ENCODE measurements at regions not wholly inside any gene's neighbourhood (a gene's known extent, or its start where the extent isn't known, plus 50 kb on each side); places are given as distances from the start of the nearest gene placed in this dataset.
"Not testable (repeated sequence)": the region's sequence is repeated elsewhere in the genome, so short reads cannot be mapped to it uniquely, and the experiment has no call there.

DNA sequence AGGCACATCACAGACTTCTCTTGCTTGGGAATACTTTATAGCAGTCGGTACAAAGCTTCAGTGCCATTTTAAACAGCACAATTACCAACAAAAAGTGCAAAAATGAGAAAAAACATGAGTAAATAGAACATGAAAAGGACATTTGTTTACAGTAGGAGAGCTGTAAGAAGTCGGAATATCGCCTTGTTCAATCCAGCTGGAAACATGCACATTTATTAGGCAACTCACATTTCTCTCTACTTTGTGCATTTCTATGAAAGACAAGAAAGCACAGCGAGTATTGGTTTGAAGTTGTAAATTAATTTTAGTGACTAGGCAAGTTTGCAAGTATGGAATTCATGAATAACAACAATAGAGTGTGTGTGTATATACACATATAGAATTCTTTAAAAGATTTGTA lies 484.7 kb downstream of the DACH1 start:
- DNase-seq = no peak

DNA sequence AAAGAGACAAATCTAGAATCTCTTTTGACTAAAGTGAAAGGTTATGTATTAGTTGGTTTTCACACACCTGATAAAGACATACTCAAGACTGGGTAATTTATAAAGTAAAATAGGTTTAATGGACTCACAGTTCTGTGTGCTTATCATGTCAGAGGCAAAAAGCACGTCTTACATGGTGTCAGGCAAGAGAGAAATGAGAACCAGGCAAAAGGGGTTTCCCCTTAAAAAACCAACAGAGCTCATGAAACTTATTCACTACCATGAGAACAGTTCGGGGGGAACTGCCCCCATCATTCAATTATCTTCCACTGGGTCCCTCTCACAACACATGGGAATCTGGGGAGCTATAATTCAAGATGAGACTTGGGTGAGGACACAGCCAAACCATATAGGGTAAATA lies 486.8 kb downstream of the DACH1 start:
- DNase-seq = no peak

DNA sequence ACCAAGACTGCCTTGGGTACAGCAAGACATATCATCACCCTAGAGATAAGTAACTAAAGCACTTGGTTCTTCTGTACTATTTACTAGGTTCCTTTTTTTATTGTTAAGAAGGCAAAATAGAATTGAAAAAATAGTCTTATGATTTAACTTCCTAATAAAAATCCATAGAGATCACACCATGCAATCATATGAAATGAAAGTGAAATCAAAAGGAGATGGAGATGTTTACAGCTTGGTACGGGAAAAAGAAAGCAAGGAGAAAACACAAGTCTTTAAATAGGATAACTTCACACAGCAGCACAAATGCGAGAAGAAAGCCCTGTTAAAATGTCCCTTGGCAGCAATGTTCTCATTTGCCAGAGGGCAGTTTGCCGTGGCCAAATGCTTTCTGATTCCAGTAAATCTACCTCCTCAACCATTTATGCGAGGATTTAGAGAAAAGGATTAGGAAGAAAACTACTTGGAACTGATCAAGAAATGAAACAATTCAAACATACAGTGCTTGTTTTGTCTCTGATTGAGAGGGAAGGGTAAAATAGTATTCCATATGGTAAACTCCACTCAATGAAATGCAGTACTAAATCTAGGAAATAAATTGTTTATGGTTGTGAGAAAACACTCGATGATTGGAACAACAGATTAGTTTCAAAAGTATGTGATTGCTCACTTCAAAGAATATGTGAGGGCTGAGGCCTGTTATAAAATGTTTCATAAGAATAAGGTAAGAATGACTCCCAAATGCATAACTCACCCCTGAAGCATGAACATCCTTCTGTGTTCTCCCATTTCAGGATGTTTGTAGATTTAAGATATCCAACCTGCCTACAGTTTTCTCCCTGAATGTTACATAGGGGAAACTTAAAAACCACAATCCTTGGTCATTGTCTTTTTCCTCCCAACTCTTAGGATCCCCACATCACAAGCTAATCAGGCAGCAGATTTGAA lies 487.8 kb downstream of the DACH1 start:
- no peak for DNase-seq

DNA sequence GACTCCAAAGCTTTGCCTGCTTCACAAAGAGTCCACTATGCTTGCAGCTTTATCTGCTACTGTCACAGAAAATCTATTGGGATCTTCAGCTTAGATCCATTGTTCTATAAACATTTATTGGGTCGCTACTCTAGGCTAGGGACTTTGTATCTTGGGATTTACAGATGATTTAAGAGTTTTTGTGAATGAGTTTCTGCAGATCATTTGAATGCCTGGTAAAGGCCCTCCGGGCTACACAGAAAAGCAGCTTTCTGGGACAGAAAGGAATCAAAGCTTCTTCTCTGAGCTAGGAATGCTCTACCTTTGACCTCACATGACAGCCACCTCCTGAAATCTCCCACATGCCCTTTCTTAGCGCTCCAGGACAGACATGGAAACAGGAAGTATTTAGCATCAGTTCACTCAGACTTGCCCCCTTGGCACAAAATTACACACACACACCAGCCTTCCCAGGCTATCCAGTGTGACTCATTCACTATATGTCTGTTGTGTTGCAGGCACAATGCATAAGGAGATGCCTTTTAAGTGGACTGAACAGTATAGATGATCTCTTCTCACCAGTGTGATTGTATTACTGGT lies 492.4 kb downstream of the DACH1 start:
- no peak for DNase-seq

DNA sequence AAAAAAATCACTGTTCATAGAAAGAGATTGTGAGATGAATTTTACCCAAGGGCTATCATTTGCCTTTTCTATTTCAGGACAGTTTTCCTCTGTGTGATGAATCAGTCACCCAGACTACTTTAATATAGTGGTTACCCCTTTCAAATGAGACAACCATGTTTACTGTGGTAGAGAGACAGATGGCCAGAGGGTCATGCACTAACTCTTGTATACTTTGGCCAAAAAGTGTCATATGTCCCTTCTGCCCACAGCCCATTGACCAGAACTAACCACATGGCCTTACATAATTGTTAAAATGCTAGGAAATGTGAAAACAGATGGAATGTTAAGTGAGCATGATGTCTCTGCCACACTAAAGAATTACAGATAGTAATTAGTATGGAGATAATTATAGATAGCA lies 498.7 kb downstream of the DACH1 start:
- DNase-seq = no peak

DNA sequence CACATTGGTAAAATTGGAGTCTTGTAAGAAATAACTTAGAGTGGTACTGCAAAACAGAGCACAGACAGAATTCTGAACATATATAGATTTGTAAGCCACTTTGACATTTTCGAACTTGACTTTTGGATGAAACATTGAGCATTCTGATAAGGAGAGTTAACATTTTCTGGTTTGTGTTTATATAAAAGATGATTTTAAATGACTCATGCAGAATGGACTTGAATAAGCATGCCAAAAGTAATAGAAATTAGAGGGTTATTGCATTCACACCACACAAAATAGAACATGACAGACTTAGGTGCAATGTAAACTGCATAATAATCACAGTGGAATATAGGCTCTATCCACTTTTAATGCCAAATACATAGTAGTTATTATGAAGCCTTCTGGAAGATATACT lies 507.0 kb downstream of the DACH1 start:
- DNase-seq = no peak

DNA sequence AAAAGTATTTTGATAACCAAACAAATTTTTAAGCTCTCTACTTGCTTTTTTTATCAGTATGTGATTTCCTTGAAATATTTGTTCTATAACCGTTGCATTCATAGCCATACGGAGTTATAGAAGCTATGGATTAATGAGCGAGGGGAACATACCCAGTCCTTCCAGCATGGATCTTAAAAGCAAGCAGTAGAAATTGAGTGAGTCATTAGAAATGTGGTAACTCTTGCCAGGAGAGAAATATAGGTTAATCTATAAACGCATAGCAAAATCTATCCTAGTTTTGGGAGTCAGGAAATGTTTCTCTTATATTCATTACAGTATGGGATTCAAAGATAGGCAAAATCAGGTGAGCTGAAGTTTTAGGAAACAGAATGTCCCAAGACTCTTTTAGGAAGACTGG lies 507.4 kb downstream of the DACH1 start:
- DNase-seq = no peak

DNA sequence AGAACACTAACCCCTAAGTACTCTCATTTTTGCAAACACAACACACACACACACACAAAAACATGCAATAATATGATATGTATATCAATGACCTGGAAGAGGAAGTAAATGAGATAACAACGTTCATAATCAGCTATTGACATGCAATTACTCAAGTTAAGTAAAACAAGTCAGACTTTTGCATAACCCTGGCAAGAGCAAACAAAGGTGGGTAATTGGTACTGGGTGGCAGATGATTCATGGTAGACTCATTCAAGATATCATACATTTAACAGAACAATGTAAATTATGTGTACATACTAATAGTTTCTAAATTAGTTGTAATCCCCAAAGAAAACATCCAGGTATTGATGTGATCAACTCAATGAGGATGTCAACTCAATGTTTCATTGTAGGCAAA lies 508.8 kb downstream of the DACH1 start:
- no peak for DNase-seq

DNA sequence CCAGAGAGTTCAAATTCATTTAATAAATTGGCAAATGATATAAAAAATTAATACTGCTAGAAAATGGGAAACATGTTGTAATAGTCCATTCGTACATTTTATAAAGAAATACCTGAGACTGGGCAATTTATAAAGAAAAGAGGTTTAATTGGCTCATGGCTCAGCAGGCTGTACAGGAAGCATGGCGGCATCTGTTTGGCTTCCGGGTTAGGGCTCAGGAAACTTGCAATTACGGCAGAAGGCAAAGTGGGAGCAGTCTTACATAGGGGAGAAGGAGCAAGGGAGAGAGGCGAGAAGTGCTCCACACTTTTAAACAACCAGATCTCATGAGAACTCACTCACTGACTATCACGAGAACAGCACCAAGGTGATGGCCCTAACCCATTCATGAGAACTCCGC lies 512.0 kb downstream of the DACH1 start:
- no peak for DNase-seq

DNA sequence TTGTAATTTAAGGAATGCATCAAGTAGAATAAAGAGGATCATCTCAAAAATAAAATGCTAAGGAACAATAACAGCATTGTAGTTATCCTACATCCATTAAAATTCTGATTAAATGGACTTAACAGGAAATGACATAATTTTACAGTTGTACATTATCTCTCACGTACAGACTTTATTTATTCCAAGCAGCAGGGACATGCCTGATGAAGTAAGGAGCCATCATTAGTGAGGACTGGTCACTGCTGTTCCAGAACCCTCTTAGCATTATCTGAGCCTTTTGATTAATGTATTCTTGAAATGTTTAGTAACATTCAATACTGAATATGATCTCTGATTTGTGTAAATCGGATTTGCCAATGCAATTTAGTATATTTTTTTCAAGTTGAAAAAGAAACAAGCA lies 516.1 kb downstream of the DACH1 start:
- DNase-seq = no peak

DNA sequence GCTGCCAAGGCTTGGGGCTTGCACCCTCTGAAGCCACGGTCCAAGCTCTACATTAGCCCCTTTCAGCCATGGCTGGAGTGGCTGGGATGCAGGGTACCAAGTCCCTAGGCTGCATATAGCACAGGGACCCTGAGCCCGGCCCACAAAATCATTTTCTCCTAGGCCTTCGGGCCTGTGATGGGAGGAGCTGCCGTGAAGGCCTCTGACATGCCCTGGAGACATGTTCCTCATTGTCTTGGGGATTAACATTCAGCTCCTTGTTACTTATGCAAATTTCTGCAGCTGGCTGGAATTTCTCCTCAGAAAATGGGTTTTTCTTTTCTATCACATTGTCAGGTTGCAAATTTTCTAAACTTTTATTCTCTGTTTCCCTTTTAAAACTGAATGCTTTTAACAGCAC lies 521.1 kb downstream of the DACH1 start:
- not testable (repeated sequence) for DNase-seq

DNA sequence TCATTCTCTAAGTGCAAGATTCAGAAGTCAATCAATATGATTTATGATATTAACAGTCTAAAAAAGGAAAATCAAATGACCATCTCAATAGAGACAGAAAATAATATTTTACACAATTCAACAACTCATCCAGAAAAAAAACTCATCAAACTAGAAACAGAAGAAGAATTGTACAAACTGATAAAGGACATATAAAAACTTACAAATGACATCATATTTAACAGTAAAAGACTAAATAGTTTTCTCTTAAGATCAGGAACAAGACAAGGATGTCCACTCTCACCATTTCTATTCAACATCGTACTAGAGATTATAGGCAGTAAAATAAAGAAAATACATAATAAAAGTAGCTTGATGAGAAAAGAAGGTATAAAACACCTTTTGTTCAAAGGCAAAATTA lies 527.3 kb downstream of the DACH1 start:
- DNase-seq = no peak

DNA sequence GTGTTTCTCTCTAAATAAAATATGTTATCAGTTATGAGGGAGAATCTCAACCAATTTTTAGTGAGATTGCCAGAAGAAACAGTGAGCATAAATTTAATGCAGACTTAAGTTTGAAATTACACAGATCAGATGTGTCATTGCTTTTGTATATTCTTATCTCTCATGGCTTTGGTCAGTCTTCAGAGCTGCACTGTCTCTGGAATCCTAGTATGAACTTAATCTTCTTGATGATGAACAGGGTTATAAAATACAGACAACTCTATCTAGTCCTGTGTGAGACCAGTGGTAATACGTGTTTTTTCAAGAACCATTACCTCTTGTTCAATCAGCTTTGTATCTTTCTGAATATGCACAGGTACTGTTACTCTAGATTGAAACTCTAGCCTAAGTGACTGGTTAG lies 528.0 kb downstream of the DACH1 start:
- no peak for DNase-seq

DNA sequence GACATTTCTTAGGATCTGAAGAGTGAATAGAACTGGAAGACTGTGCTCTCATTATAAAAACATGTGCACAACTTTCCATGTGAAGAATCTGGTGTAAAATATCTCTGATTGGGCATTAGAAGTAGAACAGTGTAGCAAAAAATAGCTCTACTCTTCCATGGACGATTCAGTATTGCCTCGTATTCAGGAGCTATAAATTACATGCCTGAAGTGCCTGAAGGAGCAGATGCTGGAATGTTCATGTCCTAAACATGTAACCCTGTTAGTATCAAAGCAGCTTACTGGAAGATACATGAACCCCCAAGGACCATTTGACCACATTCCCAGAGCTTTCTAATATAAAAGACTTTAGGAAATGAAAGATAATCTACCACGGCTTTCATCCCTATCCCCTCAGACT lies 528.9 kb downstream of the DACH1 start:
- no peak for DNase-seq

DNA sequence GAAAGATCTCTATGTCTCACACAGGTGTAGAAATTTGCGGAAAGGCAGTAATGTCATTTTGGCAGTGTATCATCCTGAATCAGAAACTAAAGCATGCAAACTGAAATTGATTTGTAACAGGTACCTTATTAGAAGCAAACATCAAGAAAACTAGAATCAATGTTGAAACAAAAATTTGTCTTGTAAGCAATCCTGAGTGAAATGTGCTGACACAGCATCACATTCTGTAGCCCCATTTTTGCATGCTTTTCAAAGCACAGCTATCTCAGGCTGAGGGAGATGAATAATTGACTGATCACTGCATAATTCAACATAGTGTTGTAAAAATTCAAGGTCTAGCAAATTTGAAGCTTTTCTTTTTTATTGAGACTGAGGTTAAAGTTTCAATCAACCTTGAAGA lies 539.7 kb downstream of the DACH1 start:
- DNase-seq = no peak

DNA sequence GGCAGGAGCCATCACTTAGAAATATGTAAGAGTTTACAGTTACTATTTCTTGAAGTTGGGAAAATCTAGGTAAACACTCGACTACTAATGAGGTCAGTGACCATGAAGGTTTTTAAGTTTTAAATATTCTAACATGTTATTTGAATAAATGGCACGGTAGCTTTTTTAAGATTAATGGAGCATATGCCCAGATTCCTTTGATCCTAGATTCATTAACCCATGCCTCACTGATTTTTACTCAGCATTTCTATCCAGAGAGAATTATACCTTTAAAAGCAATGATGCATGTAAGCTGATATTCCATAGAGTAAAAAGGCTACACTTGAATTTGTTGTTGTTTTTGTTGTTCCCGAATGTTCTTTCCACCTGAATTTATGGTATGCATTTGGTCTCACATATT lies 541.4 kb downstream of the DACH1 start:
- DNase-seq = no peak

DNA sequence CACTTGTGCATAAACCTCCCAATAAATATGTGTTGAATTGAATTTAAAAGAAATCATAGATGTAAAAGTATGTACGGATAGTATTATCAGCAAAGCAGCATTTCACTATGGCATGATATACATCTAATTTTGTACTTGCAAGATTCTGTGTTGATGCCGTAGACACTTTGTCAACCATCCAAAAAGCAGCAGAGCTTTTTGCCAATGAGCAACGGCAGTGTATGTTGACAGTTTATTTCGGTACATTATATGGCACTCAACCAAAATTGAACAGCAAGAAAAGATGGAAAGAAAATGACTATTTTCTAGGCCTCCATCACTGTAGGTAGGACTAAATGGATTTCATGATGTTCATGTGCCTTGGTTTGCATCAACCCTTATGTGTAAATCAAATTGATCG lies 543.7 kb downstream of the DACH1 start:
- DNase-seq = no peak

DNA sequence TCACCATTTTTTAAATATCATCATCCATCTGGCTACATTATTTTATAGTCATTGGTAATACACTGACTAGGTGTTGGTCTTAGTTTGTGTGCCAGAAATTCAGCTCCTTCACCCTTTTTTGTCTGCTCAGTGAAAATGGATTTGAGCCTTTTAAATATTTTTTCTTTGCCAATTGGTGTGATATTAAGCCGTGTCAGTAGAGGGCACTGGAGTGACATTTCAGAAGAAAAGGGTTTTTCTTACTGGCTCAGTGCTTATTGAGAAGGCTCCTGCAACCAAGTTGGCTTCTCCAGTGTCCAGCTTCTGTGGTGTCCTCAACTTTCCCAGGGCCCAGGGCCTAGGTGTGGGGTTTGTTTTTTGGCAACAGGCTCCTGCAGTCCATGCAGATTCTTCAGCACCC lies 546.6 kb downstream of the DACH1 start:
- no peak for DNase-seq

DNA sequence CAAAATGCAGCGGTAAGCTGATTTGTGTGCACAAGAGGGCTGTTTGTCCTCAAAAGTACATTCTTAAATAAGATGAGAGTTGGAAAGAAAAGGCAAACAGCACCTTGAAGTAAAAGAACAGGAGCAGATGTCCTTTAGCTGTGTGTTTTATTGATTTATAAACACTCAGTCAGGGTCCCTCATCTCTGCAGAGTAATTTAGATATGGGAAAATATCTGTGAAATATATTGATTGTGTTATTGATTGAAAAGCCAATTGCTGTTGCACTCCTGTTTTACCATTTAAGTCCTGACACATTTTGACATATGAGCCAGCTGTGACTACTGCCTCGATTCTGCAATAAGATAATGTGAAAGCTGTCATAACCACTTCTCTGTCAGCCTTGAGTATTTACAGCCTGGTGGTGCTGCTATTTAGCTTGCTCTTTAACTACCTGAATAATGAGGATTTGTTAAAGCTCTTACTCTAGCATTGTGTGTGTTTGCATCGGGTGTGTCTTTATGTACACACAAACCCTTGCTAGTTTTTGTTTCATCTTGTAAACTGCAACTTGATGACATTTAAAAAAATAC lies 550.1 kb downstream of the DACH1 start:
- no peak for DNase-seq

DNA sequence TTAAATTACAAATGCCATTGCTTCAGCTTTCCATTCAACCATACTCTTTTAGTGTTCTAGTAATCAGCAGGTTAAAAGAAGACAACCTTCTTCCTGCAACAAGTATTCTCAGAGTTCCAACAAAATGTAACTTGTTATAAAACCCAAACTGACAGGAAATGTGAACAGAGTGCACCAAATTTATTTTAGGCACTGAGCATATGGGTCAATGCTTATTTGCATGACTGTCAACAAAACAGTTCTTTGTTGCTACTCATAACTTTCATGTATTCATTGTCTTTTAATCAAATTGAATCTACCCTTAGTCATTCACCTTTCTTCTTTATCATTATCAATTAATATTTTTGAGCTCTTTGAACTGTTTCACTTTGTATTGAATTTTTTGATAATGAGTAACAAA lies 554.1 kb downstream of the DACH1 start:
- no peak for DNase-seq

DNA sequence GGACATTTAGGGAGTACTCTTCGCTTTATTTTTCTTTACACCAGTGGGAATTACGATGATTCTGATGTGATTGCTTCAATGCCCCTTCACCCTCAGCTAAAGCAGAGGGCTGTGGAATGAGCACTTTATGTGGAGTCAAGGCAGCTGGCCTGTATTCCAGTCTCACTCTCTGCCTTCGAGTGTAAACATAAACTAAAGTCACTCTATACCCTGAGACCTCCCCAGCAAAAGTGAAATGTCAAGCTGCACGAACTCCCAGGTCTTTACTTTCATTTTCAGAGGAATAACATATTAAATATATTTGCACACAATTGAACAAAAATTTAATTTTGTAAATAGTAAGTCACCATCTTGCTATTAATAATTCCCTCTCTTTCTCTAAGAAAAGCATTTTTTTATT lies 557.1 kb downstream of the DACH1 start:
- DNase-seq = no peak

DNA sequence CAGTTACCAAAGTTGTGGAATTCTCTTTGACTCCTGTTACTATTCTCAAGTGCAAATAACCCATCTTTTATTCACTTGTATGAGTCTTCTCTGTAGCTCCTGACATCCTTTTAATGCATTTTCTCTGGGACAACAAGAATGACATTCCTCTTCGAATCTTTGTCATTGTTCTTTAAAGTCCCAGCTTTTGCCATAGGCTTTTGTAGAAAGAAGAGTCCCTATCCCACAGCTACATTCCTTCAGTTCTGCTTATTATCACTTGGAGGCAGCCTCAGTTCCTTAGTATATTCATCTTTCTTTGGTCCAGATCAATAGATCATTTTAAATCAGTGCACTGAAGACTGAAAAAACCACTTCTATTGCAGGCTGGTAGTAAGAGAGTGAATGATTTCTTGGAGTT lies 560.2 kb downstream of the DACH1 start:
- no peak for DNase-seq

DNA sequence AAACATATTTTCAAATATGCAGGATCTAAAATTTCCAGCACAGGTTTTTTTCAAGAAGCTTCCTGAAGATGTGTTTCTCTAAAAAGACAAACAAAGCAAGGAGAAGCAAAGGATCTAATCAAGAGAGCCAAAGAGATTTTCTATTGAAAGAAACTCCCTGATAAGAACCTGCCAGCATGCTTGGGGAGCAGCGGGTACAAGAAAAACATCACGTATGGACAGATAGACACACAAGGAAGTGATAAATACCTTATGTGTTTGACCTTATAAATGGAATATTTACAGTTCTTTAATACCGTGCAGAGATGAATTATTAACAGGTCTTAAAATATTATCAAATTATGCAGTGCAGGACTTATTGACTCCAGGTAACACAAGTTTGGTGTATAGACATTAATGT lies 562.1 kb downstream of the DACH1 start:
- no peak for DNase-seq

DNA sequence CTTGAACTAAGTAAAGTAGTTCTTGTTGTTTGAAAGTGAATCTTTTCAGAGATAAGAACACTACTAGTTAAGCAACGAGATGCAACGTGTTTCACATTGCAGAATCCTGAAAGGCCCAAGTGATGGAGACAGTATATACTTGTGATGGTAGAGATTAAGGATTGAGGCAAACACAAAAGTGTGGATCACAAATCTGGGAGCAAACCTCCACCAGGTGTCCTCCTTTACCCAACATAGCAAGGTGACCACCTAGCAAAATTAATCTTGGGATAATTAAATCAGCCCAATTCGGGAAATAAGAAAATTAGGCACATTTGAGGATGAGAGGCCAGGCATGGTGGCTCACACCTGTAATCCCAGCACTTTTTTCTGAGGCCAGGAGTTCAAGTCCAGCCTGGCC lies 563.9 kb downstream of the DACH1 start:
- no peak for DNase-seq

DNA sequence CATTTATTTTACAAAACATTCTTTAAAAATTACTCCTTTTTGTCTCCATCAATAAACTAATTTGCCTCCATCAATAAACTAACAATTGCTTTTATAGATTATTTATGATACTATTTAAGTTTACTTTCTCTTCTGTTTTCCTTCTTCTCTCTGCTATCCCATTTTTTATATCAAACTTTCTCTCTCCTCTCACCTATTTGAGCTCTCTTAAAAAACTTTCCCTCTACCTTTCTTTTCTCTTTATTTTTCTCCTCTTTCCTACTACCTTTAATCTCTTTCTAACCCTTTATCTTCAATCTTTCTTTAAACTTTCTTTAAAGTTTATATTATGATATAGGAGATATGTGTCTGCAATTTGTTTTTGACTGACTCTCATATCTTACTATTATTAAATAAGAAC lies 566.4 kb downstream of the DACH1 start:
- no peak for DNase-seq
